ENCODE measurements at regions not wholly inside any gene's neighbourhood (a gene's known extent, or its start where the extent isn't known, plus 50 kb on each side); places are given as distances from the start of the nearest gene placed in this dataset.

- no peak overlapping the region for H3K9ac ChIP-seq (ENCODE audit: low read depth in 1 of 2, low read length in 2 of 2)
- TF ChIP-seq YY1 (IDR thresholded peaks at IDR 0.05), result no peak
- no peak for TF ChIP-seq RAD21 (IDR thresholded peaks at IDR 0.05)
- DNase-seq (ENCODE audit: low spot score), result no peak
- WGBS, result 72% methylated on average over 3 of the region's 3 CpGs
- H3K4me1 ChIP-seq (ENCODE audit: control insufficient read depth in 4 of 4, insufficient read depth in 4 of 4, low read length in 3 of 4), result no peaks in the 10 kb centered on the region
- no peaks in the 10 kb centered on the region for H3K9me3 ChIP-seq (ENCODE audit: control insufficient read depth in 4 of 4, low read length in 3 of 4)
- H3K36me3 ChIP-seq (ENCODE audit: control insufficient read depth in 4 of 4, insufficient read depth in 3 of 4, low read depth in 1 of 4, low read length in 3 of 4), result no peaks in the 10 kb centered on the region
- no peaks in the 10 kb centered on the region for H3K27me3 ChIP-seq (ENCODE audit: control insufficient read depth in 4 of 4, insufficient read depth in 4 of 4, low read length in 3 of 4)
- H3K27ac ChIP-seq (ENCODE audit: low read depth in 1 of 2, low read length in 2 of 2), result no peak overlapping the region
- no peak overlapping the region for H3K4me3 ChIP-seq (ENCODE audit: low read depth in 1 of 3, low read length in 3 of 3)
These were observed 213.8 kb downstream of the URB2 start for GRCh38 chr1:229839800-229840199.

- H3K4me1 ChIP-seq (ENCODE audit: control insufficient read depth in 4 of 4, insufficient read depth in 4 of 4, low read length in 3 of 4), result no peaks in the 10 kb centered on the region
- no peak overlapping the region for H3K9ac ChIP-seq (ENCODE audit: low read depth in 1 of 2, low read length in 2 of 2)
- no peaks in the 10 kb centered on the region for H3K36me3 ChIP-seq (ENCODE audit: control insufficient read depth in 4 of 4, insufficient read depth in 3 of 4, low read depth in 1 of 4, low read length in 3 of 4)
- no peak overlapping the region for H3K27ac ChIP-seq (ENCODE audit: low read depth in 1 of 2, low read length in 2 of 2)
- H3K9me3 ChIP-seq (ENCODE audit: control insufficient read depth in 4 of 4, low read length in 3 of 4), result no peaks in the 10 kb centered on the region
- TF ChIP-seq RAD21 (IDR thresholded peaks at IDR 0.05) (no peak), HNF4A (conservative IDR thresholded peaks at IDR 0.05) (no peak), HNF4G (IDR thresholded peaks at IDR 0.05) (no peak), GABPA (IDR thresholded peaks at IDR 0.05 in 1 of 2, conservative IDR thresholded peaks at IDR 0.05 in 1 of 2) (no peak), REST (IDR thresholded peaks at IDR 0.05) (no peak), ATF3 (IDR thresholded peaks at IDR 0.05) (no peak), CTCF (IDR thresholded peaks at IDR 0.05; ENCODE audit: low read depth, low read length, missing input control) (no peak), RXRA (IDR thresholded peaks at IDR 0.05) (no peak), SP1 (IDR thresholded peaks at IDR 0.05) (no peak), FOXA2 (IDR thresholded peaks at IDR 0.05) (no peak), MAX (IDR thresholded peaks at IDR 0.05) (no peak), ZBTB33 (IDR thresholded peaks at IDR 0.05) (no peak), YY1 (IDR thresholded peaks at IDR 0.05) (no peak), TAF1 (conservative IDR thresholded peaks at IDR 0.05) (no peak), NR2F2 (IDR thresholded peaks at IDR 0.05) (no peak), EGR1 (IDR thresholded peaks at IDR 0.05; ENCODE audit: low read depth in 2 of 2) (no peak)
- H3K4me3 ChIP-seq (ENCODE audit: low read depth in 1 of 3, low read length in 3 of 3), result no peak overlapping the region
- H3K27me3 ChIP-seq (ENCODE audit: control insufficient read depth in 4 of 4, insufficient read depth in 4 of 4, low read length in 3 of 4), result no peaks in the 10 kb centered on the region
- DNase-seq (ENCODE audit: low spot score), result no peak
- WGBS, result 77% methylated on average over 5 of the region's 5 CpGs
These were observed 215.2 kb downstream of the URB2 start for GRCh38 chr1:229841230-229841629.

All from liver (tissue), 8 donors.